Hepatocyte (in vitro differentiated cells): ENCODE measurements at regions not wholly inside any gene's neighbourhood (a gene's known extent, or its start where the extent isn't known, plus 50 kb on each side); places are given as distances from the start of the nearest gene placed in this dataset.

Experiments
- DNase-seq: peaks from one replicate; pipeline ENCODE4 v3.0.0-alpha.2; 2016; ENCODE audit warnings: low spot score
- H2AFZ ChIP-seq: fragments of 200-600 bp; sonication (generic); 2 replicates; pipeline ENCODE4 v1.6.0; 2016; ENCODE audit warnings: antibody characterized with exemption, mild to moderate bottlenecking
- H3K27ac ChIP-seq: fragments of 200-600 bp; sonication (generic); 2 replicates; pipeline ENCODE4 v1.5.1; 2016; ENCODE audit warnings: mild to moderate bottlenecking
- H3K27me3 ChIP-seq: fragments of 200-600 bp; sonication (generic); 2 replicates; pipeline ENCODE4 v1.6.1; 2016
- H3K36me3 ChIP-seq: fragments of 200-600 bp; sonication (generic); replicated peaks from 2 replicates; pipeline ENCODE4 v1.5.1; 2016; ENCODE audit warnings: low read depth; ENCODE audit not compliant: insufficient read depth
- H3K4me1 ChIP-seq: fragments of 200-600 bp; sonication (generic); 2 replicates; pipeline ENCODE4 v1.5.1; 2016; ENCODE audit warnings: mild to moderate bottlenecking, moderate library complexity; ENCODE audit not compliant: insufficient read depth
- H3K4me2 ChIP-seq: fragments of 200-600 bp; sonication (generic); 2 replicates; pipeline ENCODE4 v1.6.0; 2016
- H3K4me3 ChIP-seq: fragments of 200-600 bp; sonication (generic); 2 replicates; pipeline ENCODE4 v1.5.1; 2016; ENCODE audit warnings: mild to moderate bottlenecking
- H3K79me2 ChIP-seq: fragments of 200-600 bp; sonication (generic); 2 replicates; pipeline ENCODE4 v1.6.0; 2017; ENCODE audit warnings: mild to moderate bottlenecking
- H3K9me2 ChIP-seq: fragments of 200-600 bp; sonication (generic); replicated peaks from 2 replicates; pipeline ENCODE4 v1.6.0; 2017; ENCODE audit warnings: mild to moderate bottlenecking; ENCODE audit not compliant: insufficient read depth
- H3K9me3 ChIP-seq: fragments of 200-600 bp; sonication (generic); 2 replicates; pipeline ENCODE4 v1.5.1; 2016; ENCODE audit warnings: low read depth, mild to moderate bottlenecking
- H4K20me1 ChIP-seq: fragments of 200-600 bp; sonication (generic); 2 replicates; pipeline ENCODE4 v1.6.0; 2016; ENCODE audit warnings: mild to moderate bottlenecking; ENCODE audit not compliant: insufficient read depth, poor library complexity, severe bottlenecking
- EZH2 ChIP-seq: fragments of 200-600 bp; sonication (generic); IDR thresholded peaks from 2 replicates; pipeline ENCODE4 v1.6.1; 2016; ENCODE audit warnings: antibody characterized with exemption, mild to moderate bottlenecking, borderline replicate concordance
- EZH2phosphoT487 ChIP-seq: fragments of 200-600 bp; sonication (generic); IDR thresholded peaks from one replicate; pipeline ENCODE4 v1.6.1; 2018; ENCODE audit warnings: antibody characterized with exemption, mild to moderate bottlenecking, low read depth, moderate library complexity; ENCODE audit not compliant: unreplicated experiment, severe bottlenecking
- WGBS: methylation state at CpG from one replicate; pipeline ENCODE4 v1.1.6; 2016; ENCODE audit warnings: low lambda C conversion rate; ENCODE audit errors: missing lambda C conversion rate; 5-methylcytosine and 5-hydroxymethylcytosine counted together
- TF ChIP-seq, protein P1 (sequence below): fragments of 200-600 bp; sonication (generic); IDR thresholded peaks from 2 replicates; pipeline ENCODE4 v1.5.1; 2016; ENCODE audit warnings: antibody characterized with exemption, mild to moderate bottlenecking; ENCODE audit not compliant: poor library complexity

DNA sequence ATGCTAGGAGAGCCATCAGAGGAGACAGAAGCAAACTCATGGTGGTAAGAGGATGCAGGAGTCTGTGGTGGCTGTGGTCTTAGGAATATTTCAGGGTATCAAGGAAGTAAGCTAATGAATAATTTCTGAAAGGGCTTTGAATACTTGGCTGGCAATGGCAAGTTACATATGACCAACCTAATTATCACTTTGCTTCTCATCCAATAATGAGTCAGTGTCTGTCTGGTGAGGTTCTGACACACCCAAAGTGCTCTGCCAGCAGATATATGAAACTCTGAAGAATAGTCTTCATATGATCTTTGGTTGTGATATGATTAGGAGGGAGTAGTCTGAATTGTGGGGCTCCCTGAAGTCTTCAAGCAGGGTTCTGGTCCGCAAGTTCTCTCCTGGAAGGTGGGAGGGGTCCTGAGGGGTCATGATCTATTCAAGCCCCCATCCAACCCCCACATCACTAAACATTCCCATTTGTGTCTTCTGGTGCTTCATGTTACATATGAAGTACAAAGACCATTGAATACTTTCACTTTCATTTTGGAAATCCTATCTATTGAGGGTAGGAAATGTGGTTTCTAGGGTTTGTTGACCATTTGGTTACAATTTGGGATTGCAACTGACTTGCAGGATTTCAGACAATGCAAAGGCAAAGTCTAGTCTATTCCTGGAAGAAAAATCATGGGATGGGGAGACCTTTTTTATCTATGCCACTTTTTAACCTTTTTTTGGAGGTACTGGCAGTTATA is 199.9 kb upstream of the CDKN2B start:
- no peaks in the 10 kb centered on the region for H3K27me3 ChIP-seq
- WGBS = 100% methylated on average over 1 of the region's 1 CpG
- H4K20me1 ChIP-seq = no peaks in the 10 kb centered on the region
- H3K36me3 ChIP-seq = no peaks in the 10 kb centered on the region
- DNase-seq = no peak
- H3K9me2 ChIP-seq = no peaks in the 10 kb centered on the region
- H2AFZ ChIP-seq = no peak overlapping the region
- no peak overlapping the region for H3K4me3 ChIP-seq
- no peak for TF ChIP-seq EZH2
- TF ChIP-seq, protein P1, sequence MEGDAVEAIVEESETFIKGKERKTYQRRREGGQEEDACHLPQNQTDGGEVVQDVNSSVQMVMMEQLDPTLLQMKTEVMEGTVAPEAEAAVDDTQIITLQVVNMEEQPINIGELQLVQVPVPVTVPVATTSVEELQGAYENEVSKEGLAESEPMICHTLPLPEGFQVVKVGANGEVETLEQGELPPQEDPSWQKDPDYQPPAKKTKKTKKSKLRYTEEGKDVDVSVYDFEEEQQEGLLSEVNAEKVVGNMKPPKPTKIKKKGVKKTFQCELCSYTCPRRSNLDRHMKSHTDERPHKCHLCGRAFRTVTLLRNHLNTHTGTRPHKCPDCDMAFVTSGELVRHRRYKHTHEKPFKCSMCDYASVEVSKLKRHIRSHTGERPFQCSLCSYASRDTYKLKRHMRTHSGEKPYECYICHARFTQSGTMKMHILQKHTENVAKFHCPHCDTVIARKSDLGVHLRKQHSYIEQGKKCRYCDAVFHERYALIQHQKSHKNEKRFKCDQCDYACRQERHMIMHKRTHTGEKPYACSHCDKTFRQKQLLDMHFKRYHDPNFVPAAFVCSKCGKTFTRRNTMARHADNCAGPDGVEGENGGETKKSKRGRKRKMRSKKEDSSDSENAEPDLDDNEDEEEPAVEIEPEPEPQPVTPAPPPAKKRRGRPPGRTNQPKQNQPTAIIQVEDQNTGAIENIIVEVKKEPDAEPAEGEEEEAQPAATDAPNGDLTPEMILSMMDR = no peak
- no peak for TF ChIP-seq EZH2phosphoT487
- no peaks in the 10 kb centered on the region for H3K79me2 ChIP-seq
- H3K9me3 ChIP-seq = no peaks in the 10 kb centered on the region
- no peak overlapping the region for H3K27ac ChIP-seq
- H3K4me2 ChIP-seq = no peak overlapping the region
- H3K4me1 ChIP-seq = no peaks in the 10 kb centered on the region

DNA sequence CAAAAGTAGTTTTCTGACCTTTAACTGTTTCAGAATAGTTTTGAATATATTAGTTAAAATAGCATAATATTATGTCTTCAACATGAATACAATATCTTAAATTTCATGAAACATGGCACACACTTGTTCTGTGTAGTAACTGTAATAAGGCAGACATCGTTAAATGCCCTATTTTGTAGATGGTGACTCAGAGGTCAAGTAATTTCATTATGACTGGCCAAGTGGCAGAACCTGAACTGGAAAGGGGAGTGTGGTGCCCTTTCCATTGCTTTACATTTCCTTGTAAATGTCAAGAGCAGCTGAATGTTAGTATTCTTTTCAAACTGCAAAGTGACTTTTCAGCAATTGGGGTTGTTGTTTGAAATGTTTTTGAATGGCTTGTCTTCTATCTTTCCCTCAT is 201.2 kb upstream of the CDKN2B start:
- 56% methylated on average over 1 of the region's 1 CpG for WGBS
- H3K27ac ChIP-seq = no peak overlapping the region
- no peak for DNase-seq

DNA sequence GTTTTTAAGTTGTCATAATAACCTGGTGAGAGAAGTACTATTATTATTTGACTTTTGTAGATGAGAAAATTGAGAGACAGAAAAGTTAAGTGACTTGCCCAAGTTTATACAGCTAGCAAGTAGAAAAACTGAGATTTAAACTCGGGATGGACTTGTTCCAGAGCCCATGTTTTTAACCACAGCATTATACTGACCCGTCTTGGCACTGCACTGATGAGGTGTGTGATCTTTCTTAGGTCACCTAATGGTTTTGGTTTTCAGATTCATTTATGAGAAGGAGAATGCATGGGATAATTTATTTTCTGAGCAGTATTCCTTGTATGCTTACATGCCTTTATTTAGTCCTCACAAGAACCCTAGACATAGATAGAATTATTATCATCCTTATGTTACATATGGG is 201.8 kb upstream of the CDKN2B start:
- Histone ChIP-seq H3K36me3 (no peaks in the 10 kb centered on the region), H3K27me3 (no peaks in the 10 kb centered on the region), H3K9me3 (no peaks in the 10 kb centered on the region), H3K79me2 (no peaks in the 10 kb centered on the region), H3K9me2 (no peaks in the 10 kb centered on the region), H3K4me1 (peaks cover 4% of the 10 kb centered on the region), H2AFZ (no peak overlapping the region), H3K4me2 (no peak overlapping the region), H4K20me1 (no peaks in the 10 kb centered on the region), H3K27ac (no peak overlapping the region), H3K4me3 (no peak overlapping the region)
- WGBS = 83% methylated on average over 2 of the region's 2 CpGs
- no peak for TF ChIP-seq EZH2
- TF ChIP-seq EZH2phosphoT487 = no peak
- DNase-seq = no peak

More for the DNA sequence above, 201.2 kb upstream of the CDKN2B start:
- H3K4me3 ChIP-seq = no peak overlapping the region
- H3K4me1 ChIP-seq = peaks cover 4% of the 10 kb centered on the region
- TF ChIP-seq EZH2 (no peak), EZH2phosphoT487 (no peak)
- TF ChIP-seq, protein P1 = no peak
- no peak overlapping the region for H2AFZ ChIP-seq
- no peaks in the 10 kb centered on the region for H3K9me3 ChIP-seq
- H4K20me1 ChIP-seq = no peaks in the 10 kb centered on the region
- no peaks in the 10 kb centered on the region for H3K9me2 ChIP-seq
- no peaks in the 10 kb centered on the region for H3K27me3 ChIP-seq
- no peak overlapping the region for H3K4me2 ChIP-seq
- no peaks in the 10 kb centered on the region for H3K36me3 ChIP-seq
- H3K79me2 ChIP-seq = no peaks in the 10 kb centered on the region

DNA sequence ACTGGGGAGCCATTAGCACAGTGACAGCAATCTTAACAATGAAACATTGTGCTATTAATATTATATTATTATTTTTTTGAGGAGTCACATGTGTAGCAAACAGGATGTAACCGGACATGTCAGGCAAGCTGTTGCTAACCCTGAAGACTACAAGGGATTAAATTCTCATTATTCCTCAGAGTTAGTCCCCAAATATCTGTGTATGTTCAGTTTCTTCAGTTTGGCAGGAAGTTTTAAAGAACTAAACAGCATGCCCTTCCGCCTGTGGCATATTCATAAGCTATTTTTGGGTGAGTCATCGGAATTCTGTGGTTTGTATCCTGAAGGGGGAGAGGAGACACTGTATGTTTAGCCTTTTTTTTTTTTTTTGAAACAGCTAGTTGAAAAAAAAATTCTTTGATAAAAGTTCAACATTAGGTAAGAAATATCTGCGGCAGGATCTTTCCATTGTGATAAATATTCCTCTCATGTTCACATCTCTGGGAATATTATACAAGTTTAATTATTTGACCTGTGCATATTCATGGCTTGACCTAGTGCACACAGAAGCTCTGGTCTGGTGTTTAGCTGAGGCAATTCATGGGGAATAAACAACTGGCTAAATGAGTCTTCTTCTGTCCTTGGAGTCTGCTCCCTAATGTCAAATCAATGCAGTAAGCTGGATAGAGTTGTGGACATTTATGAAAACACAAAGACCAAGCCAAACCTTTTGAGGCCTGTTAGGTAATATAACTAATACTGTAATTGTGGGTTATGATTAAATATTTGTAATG is 202.7 kb upstream of the CDKN2B start:
- peak overlapping the region; percentile 53 for H3K27ac ChIP-seq
- H3K4me3 ChIP-seq = no peak overlapping the region

More for the DNA sequence above, 202.7 kb upstream of the CDKN2B start:
- Histone ChIP-seq H3K36me3 (no peaks in the 10 kb centered on the region), H3K9me2 (no peaks in the 10 kb centered on the region), H4K20me1 (no peaks in the 10 kb centered on the region), H3K79me2 (no peaks in the 10 kb centered on the region), H3K4me1 (peaks cover 4% of the 10 kb centered on the region), H3K9me3 (no peaks in the 10 kb centered on the region), H3K27me3 (no peaks in the 10 kb centered on the region), H3K4me2 (no peak overlapping the region), H2AFZ (no peak overlapping the region)
- TF ChIP-seq, protein P1 = no peak
- TF ChIP-seq EZH2phosphoT487 (no peak), EZH2 (no peak)
- WGBS = 57% methylated on average over 4 of the region's 4 CpGs
- peak; percentile 46 for DNase-seq
